GM18502 (cell line): ENCODE measurements at regions not wholly inside any gene's neighbourhood (a gene's known extent, or its start where the extent isn't known, plus 50 kb on each side); places are given as distances from the start of the nearest gene placed in this dataset.
"Not testable (repeated sequence)": the region's sequence is repeated elsewhere in the genome, so short reads cannot be mapped to it uniquely, and the experiment has no call there.

Experiments used
- ATAC-seq: cut with Tn5 transposase; IDR thresholded peaks from one replicate; pipeline ENCODE4 v1.9.1; 2021; ENCODE audit warnings: mild to moderate bottlenecking; ENCODE audit not compliant: unreplicated experiment, poor library complexity

DNA sequence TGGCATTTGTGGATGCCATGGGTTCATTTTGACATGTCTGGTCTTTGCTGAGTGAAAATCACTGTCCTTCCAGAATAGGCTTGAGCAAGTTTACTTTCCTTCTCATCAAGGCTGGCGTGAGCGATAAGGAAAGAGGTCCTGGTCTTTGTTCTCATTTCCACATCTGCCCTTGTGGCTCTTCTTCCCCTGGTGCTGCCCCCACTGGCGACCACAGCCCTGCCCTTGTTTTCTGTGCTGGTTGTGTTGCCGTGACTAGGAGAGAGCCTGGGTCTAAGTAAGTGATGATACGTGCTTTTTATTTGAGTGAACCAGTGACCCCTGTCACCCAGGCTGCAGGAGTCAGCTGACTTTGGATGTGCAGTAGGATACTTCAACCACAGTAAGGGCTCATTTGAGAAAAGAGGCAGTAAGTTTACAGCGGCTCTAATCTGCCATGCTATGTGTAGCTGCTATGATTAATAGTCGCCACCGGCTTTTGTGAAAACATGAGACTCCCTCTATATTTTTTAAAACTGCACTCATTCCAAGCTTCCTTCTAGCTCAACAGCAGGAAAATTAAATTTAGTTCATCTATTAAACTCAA is 441.7 kb downstream of the RNF144A start:
- ATAC-seq = no peak

DNA sequence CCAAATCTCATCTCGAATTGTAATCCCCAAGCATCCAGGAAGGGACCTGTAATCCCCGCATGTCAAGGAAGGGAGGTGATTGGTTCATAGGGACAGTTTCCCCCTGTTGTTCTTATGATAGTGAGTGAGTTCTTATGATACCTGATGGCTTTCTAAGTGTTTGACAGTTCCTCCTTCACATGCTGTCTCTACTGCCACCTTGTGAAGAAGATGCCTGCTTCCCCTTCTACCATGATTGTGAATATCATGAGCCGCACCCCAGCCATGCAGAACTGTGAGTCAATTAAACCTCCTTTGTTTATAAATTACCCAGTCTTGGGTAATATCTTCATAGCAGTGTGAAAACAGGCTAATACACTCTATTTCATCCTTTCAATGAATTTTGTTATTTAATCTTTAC is 446.7 kb downstream of the RNF144A start:
- no peak for ATAC-seq

DNA sequence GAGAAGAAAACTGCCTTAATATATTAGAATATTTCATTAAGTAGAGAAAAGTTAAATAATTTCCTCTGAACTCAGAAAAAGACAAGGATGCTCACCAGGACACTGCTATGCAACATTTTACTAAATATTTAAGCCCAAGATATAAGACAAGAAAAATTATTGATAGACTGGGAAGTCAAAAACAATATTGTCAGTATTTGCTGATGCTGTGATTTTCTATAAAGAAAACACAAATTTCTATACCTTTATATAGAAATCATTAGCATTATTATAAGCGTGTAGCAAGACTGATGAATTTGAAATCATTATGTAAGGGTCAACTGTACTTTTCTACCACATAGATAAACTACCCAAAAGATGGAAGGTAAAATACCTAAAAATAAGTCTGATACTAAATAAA is 451.0 kb downstream of the RNF144A start:
- ATAC-seq = no peak

DNA sequence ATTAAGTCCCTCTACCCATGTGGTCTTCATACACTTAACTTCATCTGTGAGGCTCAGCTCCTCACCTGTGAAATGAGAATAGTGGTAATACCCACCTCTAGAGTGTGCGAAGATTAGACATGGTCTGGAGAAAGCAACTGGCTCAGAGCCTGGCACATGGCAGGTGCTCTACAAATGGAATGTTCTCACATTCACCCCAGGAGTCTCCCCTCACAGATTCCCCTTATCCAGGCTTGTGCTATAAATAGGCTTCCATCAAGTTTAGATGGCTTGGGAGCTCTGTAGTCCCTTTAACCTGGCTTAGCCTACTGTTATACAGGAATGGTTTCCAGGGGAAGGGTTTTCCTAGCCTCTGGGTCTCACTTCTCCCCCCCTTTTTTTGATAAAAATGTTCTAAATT is 455.9 kb downstream of the RNF144A start:
- ATAC-seq = no peak

DNA sequence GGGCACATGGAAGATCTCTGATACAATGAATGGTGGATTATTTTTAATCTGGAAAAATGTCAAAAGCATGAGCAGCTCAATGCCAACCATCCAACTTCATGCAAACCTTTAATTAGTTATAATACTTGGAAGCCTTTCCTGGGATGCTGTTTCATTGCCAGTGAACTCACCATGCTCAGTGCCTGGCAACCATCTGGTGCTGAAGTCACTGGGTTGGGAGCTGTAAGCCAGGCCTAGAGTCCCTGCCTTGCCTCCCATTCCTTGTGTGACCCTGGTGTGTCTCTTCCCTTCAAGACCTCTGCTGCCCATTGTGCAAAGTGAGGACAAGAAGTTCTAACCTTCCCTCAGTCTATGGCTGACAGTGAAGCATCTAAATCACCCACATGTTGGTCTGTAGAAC is 458.7 kb downstream of the RNF144A start:
- ATAC-seq = no peak

DNA sequence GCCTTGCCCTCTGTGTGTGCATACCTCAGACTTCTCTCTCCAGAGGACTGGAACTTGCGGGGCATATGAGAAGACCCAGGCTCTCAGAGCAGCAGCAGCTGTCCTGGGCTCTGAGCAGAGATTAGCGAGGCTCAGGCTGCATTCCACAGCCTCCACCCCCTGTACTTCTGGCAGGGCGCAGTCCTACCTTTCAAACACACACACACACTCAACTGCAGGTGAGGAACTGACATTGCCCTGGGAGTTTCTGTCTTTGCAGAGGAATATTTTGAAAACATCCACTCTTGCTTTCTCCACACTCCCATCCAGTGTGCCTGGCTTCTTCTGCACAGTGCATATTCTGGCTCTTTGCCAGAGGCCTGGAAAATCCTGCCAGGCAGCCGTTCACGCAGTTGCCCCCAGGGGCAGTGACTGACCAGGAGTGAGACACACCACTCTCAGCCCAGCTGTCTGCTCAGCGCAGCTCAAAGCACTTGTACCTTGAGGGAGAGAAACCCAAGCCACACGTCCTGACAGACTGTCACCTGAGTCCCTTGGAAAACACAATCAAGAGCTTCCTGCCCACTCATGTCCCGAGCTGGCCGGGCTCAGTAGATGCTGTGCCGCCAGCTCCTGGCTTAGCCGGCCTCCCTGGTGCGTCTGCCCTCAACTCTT is 460.8 kb downstream of the RNF144A start:
- ATAC-seq = no peak

DNA sequence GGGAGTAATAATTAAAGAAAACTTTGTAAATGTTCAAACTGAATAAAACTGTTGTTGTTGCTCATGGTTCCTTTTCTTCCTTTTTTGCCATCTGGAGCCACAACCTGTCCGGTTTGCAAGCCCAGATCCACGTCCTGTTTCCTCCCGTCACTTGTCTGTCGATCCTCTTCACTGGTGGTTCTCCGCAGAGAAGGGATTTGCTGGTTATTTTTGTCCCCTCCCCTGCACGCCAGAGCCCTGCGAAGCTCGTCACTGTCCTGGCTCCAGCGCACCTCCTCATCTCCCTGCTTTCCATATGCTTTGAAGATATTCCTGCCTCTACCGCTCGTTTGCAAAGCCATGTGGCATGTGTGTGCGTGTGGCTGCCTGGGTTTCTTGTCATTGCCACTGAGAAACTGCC is 461.4 kb downstream of the RNF144A start:
- ATAC-seq = no peak

DNA sequence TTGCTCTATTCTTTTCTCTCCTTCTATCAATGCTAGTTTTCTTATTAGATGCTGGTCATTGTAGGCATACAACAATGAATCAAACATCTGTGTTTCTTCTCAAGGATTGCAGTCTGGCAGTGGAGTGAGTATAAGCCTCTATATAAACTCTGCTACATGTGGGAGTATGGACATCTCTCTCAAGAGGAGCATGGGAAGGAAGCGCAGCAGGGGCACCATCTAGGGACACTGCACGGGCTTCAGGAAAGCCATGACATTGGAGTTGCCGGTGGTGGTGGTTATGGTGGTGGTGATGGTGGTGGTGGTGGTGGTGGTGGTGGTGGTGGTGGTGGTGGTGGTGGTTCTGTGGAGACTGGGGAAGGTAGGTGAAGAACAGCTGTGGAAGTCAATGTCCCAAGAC is 462.6 kb downstream of the RNF144A start:
- no peak for ATAC-seq

DNA sequence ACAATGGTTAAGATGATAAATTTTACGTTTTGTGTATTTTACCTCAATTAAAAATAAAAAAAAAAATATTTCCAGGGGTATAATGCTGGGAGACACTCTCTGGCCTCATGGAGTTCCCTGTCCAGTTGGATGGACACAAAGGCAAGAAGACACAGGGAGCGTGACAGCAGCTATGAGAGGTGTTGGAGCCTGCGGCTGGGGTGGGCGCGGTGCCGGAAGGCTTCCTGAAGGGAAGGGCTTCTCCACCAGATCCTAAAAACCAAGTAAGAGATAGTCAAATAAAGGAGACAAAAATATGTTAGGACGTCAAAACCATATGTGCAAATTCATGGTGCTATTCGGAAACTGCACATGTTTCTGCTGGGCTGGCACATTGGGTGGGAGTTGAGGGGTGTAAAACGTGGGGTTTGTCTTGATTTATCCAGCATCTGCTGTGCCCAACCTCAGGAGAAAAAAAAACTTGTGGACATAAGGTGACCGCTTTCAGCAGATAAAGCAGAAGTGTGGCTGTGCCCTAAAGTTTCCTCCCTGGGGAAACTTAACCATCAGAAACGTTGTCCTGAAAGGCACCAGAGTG is 467.6 kb downstream of the RNF144A start:
- ATAC-seq = no peak

DNA sequence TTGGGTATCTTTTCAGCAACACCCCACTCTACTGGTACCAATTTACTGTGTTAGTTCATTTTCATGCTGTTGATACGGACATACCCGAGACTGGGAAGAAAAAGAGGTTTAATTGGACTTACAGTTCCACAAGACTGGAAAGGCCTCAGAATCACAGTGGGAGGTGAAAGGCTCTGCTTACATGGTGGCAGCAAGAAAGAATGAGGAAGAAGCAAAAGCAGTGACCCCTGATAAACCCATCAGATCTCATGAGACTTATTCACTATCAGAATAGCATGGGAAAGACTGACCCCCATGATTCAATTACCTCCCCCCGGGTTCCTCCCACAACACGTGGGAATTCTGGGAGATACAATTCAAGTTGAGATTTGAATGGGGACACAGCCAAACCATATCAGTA is 473.1 kb downstream of the RNF144A start:
- not testable (repeated sequence) for ATAC-seq

DNA sequence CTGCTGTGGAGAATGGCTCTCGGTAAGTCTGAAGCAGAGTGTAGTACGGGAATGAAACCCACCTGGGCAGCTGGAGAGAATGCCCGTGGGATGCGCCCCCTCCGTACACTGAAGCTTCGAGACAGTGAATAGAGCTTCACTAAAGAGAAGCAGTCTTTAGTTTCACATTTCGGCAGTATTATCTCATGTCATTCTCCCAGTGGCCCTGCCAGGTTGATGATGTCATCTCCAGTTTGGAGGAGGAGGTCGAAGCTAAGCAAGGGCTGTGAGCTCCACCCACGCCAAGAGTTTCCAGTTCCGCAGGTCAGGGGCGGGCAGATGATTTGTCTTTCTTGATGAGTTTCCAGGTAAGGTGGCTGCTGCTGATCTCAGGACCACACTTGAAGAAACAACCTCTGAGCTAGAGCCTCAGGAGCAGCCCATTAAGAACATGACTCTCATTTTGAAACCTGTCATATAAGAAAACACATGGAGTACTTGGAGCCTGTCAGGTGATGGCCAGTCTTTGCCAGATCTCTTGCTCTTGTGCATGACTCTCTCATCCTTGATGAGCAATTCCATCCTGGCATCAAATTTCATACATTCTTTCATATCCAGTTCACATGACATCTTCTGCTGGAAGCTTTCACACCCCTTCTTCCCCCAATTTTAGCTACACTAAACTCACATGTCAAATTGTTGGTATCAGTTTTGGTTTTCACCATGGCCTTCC is 475.0 kb downstream of the RNF144A start:
- ATAC-seq = no peak

DNA sequence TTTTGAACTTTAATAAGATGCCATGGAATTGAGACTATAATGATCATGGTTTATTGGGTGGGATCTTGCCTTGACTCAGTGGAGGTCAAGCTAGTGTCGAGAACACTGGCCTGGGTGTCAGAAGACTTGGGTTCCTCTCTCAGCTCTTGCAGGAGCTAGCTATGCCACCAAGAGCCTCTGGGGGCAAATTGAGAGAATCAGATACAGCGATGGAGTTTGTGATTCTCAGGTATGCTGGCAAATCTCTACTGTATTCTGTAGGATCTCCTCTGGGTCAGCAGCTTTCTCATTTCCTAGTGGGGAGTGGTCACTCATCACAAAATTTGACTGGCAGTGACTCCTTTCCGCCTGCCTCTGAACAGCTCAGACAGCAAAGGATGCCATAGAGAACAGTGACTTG is 477.0 kb downstream of the RNF144A start:
- ATAC-seq = no peak

DNA sequence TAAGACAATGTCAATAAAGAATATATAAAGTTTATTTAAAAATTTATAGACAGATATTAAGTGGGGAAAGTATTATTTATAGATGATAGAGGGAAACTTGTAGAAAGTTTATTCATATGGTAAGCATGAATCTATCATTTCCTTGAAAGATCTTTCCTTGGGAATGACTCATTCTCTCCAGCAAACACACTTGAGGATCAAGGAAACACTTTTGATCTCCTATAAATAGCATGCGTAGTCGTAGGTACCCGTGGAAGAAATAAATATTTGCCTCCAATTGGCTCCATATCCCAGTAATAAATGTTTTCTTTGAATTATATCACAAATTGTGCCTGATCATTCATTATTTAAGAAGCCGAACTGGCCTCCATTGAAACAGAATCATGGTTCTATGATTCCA is 483.4 kb downstream of the RNF144A start:
- no peak for ATAC-seq

DNA sequence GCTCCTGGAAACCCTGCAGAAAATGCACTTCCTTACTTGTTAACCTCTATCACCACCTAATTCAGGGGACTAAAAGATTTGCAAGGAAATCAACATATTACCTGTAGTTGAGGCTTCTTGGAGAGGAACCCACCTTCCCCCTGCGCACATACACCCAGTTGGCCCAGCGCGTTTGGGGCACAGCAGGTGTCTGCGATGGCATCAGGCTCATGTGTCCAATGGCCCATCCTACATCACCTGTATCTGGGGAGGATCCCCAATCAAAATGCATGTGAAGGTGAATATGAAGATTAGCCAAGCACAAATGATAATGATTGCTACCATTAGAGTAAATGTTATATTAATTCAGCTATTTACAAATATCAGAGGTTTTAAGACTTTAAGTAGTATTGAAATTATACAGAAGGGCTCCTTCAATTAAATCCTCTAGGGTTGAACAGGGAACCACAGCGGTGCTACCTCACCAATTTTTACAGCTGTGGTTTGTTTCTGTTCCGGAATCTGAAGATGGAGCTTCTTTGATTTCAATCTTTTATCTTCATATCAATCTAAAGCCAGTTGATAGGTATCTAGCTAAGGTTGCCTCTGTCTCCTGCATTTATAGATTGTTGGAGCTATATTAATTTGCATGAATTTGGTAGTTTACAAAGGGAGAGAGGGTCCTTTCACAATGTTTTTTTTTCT is 486.0 kb downstream of the RNF144A start:
- ATAC-seq = no peak

DNA sequence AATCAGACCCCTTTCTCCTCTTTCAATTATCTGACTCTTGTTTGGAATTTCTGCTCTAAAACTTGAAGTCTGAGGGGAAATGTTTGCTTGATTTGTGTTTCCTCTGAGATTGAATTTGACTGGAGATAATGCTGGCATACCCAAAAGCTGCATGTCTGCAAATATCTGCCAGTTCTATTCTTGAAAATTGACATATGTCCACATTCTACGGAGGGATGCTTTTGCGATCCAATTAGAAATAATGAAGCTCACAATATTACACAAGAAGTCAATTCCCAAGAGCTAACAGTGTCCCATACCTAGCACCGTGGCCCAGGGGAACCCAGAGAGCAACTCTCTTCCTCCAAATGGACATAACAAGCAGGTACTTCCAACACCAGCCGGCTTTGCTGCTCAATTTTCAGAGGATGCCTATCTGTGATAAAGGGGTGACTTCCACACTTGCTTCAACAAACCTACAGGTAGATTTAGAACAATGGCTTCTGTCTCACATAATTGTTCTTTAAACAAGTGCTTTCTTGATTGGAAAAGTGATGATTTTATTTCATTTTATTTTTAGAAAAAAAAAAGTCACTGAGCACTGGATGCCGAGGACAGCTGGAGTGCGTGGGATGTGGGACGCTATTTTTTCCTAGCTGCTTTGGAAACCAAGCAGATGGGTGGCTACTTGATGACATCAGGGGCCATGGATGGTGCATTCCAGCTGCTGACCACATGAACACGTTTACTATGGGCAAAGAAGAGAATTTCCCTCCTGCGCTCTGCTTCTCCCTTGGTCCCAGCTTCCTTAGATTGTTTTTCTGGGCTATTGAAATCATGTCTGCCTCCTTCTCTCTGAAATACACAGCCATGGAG is 488.9 kb downstream of the RNF144A start:
- ATAC-seq = no peak

DNA sequence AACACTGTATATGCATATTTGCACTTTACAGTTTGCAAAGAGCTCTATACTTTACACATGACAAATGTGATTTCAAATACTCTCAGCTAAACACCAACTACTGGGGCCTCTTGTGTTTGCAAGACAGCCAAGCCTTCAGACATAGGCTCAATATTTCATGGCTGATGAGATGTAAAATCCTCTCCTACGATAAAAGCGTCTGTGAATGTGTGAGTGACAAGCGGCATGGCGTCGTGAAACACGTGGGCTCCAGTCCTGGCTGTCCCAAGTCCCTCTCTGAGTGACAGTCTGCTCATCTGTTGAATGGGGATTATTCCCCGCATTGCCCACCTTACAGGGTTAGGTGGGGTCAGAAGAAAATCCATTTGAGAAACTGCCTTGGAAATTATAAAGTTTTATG is 489.8 kb downstream of the RNF144A start:
- ATAC-seq = no peak

DNA sequence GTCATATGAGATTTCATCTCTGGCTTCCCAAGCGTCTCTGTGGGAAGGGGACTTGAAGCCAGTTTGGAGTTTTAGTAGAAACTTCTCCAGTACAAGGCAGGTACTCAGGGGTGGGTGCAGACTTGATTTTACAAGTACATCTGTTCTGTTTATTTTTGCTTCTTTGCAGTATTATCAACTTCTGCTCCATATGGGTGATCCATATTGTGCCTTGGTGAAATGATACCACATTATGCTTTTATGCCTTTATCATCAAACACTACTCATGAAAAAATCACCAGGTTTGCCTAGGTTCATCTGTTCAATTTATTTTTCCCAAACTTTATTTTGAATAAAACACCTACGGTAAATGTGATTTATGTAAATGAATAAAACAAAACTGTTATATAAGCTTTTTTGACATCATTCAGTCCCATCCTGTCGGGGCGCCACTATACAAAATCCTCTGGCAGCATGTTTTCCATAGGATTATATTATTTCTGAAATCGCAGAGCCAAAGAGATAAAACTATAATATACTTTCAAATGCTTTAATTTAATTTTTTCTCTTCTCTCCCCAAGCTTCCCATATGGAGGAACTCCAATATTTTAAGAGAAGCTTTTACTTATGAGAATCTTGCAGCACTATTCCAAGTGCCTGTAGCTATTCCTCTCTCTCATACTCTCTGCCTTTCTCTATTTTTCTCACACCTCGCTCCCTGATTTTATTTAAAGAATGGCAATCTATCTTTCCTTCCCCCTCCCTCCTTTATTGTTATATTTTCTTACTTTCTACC is 490.9 kb downstream of the RNF144A start:
- ATAC-seq = no peak

DNA sequence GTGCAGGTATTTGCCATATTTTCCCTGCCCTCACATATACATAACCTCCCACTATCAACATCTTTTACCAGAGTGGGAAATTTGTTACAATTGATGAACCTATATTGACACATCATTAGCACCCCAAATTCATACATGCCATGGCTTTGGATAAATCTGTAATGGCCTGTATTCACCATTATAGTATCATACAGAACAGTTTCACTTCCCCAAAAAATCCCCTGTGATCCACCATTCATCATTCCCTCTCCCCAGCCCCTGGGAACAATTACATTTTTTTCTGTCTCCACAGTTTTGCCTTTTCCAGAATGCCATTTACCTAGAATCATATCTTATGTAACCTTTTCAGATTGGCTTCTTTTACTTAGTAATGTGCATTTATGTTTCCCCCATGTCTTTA is 494.5 kb downstream of the RNF144A start:
- ATAC-seq = no peak
